ENCODE measurements at regions not wholly inside any gene's neighbourhood (a gene's known extent, or its start where the extent isn't known, plus 50 kb on each side); places are given as distances from the start of the nearest gene placed in this dataset.

DNA sequence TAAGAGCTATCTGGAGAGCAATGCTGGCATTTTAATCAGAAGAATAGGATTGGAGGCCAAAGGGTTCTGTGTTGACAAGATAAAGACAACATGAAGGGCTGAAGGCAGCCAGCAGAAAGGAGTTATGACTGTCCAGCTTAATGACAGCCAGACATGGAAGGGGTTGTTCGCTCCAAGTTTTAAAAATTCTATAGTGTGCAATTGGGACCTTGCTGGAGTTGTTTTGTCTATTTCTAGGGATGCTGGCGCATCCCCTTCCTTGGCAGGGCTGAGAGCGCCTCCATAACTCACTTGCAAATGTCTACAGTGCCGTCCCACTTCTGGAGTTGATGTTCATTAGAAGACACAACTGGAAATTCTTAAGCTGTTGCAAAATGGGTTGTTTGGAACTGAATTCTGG, 200.7 kb downstream of the TLE3 start:
- WGBS (ENCODE audit: missing lambda C conversion rate) = 39% methylated on average over 4 of the region's 4 CpGs
- Histone ChIP-seq H3K4me2 (no peak overlapping the region), H3K27ac (no peak overlapping the region), H3K4me1 (no peaks in the 10 kb centered on the region), H3K4me3 (no peak overlapping the region), H3K9me3 (no peaks in the 10 kb centered on the region)
- CTCF ChIA-PET = interaction anchor here (1.1 to 1.2 kb wide), 2 partner anchors 11 to 591 kb away, joined by 3 read pairs; no protein-coding TSS in a partner anchor
- no peak for DNase-seq (ENCODE audit: low read depth in 1 of 2, low spot score in 1 of 2)
- no peak for ATAC-seq
- TF ChIP-seq MAX (IDR thresholded peaks at IDR 0.05) (no peak), EHF (CRISPR knock-in tag; IDR thresholded peaks at IDR 0.05) (no peak), MYC (IDR thresholded peaks at IDR 0.05; ENCODE audit: borderline replicate concordance, low read length) (no peak), PHF8 (IDR thresholded peaks at IDR 0.05; ENCODE audit: borderline replicate concordance, low read depth) (no peak), ZNF302 (CRISPR knock-in tag; IDR thresholded peaks at IDR 0.05) (no peak), ZC3H11A (IDR thresholded peaks at IDR 0.05) (no peak), EHMT2 (IDR thresholded peaks at IDR 0.05; ENCODE audit: low read depth) (no peak), KDM1A (IDR thresholded peaks at IDR 0.05; ENCODE audit: low read depth) (no peak), RARB (CRISPR knock-in tag; IDR thresholded peaks at IDR 0.05) (no peak), FOSL2 (IDR thresholded peaks at IDR 0.05) (no peak), FOSL2 (CRISPR knock-in tag; IDR thresholded peaks at IDR 0.05) (no peak), HDAC2 (IDR thresholded peaks at IDR 0.05) (no peak), TP53 (CRISPR knock-in tag; IDR thresholded peaks at IDR 0.05) (no peak), SREBF2 (IDR thresholded peaks at IDR 0.05) (no peak)
- POLR2A ChIA-PET = interaction anchor here (0.5 kb wide), 1 partner anchor 892 kb away, joined by 5 read pairs; no protein-coding TSS in a partner anchor
- no peak for FAIRE-seq

DNA sequence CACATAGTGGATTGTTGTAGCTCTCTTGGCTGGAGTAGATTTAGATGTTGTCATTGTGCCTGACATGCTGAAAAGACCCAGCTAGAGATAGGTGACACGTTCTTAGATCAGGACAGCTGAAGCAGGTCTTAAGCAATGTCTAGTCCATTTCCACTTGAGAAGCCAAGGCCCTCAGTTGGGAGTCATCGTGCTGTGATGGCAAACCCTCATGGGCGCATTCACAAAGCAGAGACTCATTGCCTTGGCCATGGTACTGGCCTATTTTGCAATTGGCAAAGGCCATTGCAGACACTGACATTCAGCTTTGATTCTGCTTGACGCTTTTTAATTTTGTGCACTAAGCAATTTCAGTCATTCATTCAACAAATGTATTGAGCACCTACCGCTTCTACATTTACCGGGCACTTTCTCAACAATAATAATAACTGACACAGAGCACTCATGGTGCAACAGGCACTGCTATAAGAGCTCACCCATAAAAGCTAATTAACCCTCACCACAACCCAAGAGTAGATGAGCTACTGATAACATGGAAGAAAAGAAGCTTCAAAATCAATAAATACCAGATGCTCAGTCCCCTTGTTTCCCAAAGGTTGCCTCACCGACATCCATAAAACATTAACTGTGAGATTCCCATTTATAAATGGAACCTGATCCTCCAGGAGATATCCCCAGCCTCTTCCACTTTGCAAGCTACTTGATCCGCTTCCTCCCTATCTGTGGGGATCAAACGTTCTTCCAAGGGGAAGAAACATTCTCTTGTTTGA, 200.1 kb downstream of the TLE3 start:
- Histone ChIP-seq H3K9me3 (no peaks in the 10 kb centered on the region), H3K4me3 (no peak overlapping the region), H3K4me2 (no peak overlapping the region), H3K4me1 (no peaks in the 10 kb centered on the region), H3K27ac (no peak overlapping the region)
- ChIA-PET POLR2A (interaction anchor here (0.5 to 0.8 kb wide), 2 partner anchors 44 to 892 kb away, joined by 3 to 5 read pairs; no protein-coding TSS in a partner anchor), CTCF (interaction anchor here (1.0 to 1.2 kb wide), 4 partner anchors 10 to 590 kb away, joined by 3 to 4 read pairs (median 3); no protein-coding TSS in a partner anchor)
- DNase-seq (ENCODE audit: low read depth in 1 of 2, low spot score in 1 of 2) (no peak), ATAC-seq (no peak), FAIRE-seq (no peak)
- 47% methylated on average over 9 of the region's 9 CpGs for WGBS (ENCODE audit: missing lambda C conversion rate)
- no peak for TF ChIP-seq HDAC2 (IDR thresholded peaks at IDR 0.05)

GRCh38 chr15:69898243-69898642, 199.5 kb downstream of the TLE3 start:
- TF ChIP-seq CEBPB (IDR thresholded peaks at IDR 0.05) (no peak), PHF8 (IDR thresholded peaks at IDR 0.05; ENCODE audit: borderline replicate concordance, low read depth) (no peak), MAZ (IDR thresholded peaks at IDR 0.05; ENCODE audit: borderline replicate concordance, low read depth, low read length) (no peak), POLR2AphosphoS2 (conservative IDR thresholded peaks at IDR 0.05; ENCODE audit: low read length) (no peak), BCL3 (IDR thresholded peaks at IDR 0.05) (no peak), EHMT2 (IDR thresholded peaks at IDR 0.05; ENCODE audit: low read depth) (no peak), E2F6 (IDR thresholded peaks at IDR 0.05; ENCODE audit: borderline replicate concordance, low read depth) (no peak), RARB (CRISPR knock-in tag; IDR thresholded peaks at IDR 0.05) (no peak), HOXA7 (CRISPR knock-in tag; IDR thresholded peaks at IDR 0.05) (no peak), FOXS1 (CRISPR knock-in tag; IDR thresholded peaks at IDR 0.05) (no peak), MAX (IDR thresholded peaks at IDR 0.05) (no peak), HOXB13 (CRISPR knock-in tag; IDR thresholded peaks at IDR 0.05; ENCODE audit: low read depth) (no peak), ZNF302 (CRISPR knock-in tag; IDR thresholded peaks at IDR 0.05) (no peak)
- TF ChIP-seq, protein P1, sequence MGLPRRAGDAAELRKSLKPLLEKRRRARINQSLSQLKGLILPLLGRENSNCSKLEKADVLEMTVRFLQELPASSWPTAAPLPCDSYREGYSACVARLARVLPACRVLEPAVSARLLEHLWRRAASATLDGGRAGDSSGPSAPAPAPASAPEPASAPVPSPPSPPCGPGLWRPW (IDR thresholded peaks at IDR 0.05) = no peak
- TF ChIP-seq, protein P2, sequence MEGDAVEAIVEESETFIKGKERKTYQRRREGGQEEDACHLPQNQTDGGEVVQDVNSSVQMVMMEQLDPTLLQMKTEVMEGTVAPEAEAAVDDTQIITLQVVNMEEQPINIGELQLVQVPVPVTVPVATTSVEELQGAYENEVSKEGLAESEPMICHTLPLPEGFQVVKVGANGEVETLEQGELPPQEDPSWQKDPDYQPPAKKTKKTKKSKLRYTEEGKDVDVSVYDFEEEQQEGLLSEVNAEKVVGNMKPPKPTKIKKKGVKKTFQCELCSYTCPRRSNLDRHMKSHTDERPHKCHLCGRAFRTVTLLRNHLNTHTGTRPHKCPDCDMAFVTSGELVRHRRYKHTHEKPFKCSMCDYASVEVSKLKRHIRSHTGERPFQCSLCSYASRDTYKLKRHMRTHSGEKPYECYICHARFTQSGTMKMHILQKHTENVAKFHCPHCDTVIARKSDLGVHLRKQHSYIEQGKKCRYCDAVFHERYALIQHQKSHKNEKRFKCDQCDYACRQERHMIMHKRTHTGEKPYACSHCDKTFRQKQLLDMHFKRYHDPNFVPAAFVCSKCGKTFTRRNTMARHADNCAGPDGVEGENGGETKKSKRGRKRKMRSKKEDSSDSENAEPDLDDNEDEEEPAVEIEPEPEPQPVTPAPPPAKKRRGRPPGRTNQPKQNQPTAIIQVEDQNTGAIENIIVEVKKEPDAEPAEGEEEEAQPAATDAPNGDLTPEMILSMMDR (IDR thresholded peaks at IDR 0.05) = no peak
- WGBS (ENCODE audit: missing lambda C conversion rate) = 25% methylated on average over 2 of the region's 2 CpGs
- Histone ChIP-seq H3K4me1 (no peaks in the 10 kb centered on the region), H3K4me3 (no peak overlapping the region), H3K4me2 (no peak overlapping the region), H3K27ac (no peak overlapping the region), H3K9me3 (no peaks in the 10 kb centered on the region)
- DNase-seq (ENCODE audit: low read depth in 1 of 2, low spot score in 1 of 2) = no peak
- ATAC-seq = no peak
- ChIA-PET CTCF (interaction anchor here (0.6 to 1.2 kb wide), 3 partner anchors 9 to 211 kb away, joined by 3 to 4 read pairs (median 3); no protein-coding TSS in a partner anchor), POLR2A (interaction anchor here (0.8 kb wide), 1 partner anchor 44 kb away, joined by 3 read pairs; no protein-coding TSS in a partner anchor)
- FAIRE-seq = no peak
